T-helper 1 cell treated with Interleukin-12 subunit alpha and Interleukin-12 subunit beta and Interleukin-4 antibody, amounts not matched to agents 30 μg/mL and 1 μg/mL, for 36 hours (primary cell): ENCODE measurements at regions not wholly inside any gene's neighbourhood (a gene's known extent, or its start where the extent isn't known, plus 50 kb on each side); places are given as distances from the start of the nearest gene placed in this dataset.

ENCODE experiments used
- H3K27ac Mint-ChIP-seq: one replicate; pipeline ENCODE4 v1.8.0; 2021; ENCODE audit warnings: mild to moderate bottlenecking, mixed read lengths
- H3K27me3 Mint-ChIP-seq: one replicate; pipeline ENCODE4 v1.8.0; 2021; ENCODE audit warnings: low read depth, mixed read lengths
- H3K36me3 Mint-ChIP-seq: one replicate; pipeline ENCODE4 v1.8.0; 2021; ENCODE audit warnings: low read depth, mixed read lengths
- H3K4me1 Mint-ChIP-seq: one replicate; pipeline ENCODE4 v1.8.0; 2021; ENCODE audit warnings: low read depth, mixed read lengths
- H3K4me3 Mint-ChIP-seq: one replicate; pipeline ENCODE4 v1.8.0; 2021; ENCODE audit warnings: mild to moderate bottlenecking, moderate library complexity, mixed read lengths
- H3K9me3 Mint-ChIP-seq: one replicate; pipeline ENCODE4 v1.8.0; 2021; ENCODE audit warnings: mixed read lengths

DNA sequence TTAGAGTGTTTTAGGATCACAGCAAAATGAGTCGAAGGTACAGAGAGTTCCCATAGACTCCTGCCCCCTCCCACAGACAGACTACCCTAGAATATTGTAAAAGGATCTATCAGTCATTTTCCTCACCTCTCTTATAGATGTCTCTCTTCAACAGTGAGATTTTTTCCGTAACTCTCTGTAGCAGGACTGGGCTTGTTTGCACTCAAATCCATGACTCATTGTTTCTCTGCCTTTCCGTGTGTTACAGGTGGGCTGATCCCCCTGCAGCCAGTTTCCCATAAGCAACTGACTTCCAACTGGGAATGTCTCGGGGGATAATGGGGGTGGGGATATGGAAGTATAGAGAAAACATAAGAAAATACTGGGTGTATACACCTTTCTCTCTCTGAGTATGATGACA, 921.0 kb downstream of the GATA3 start:
- Mint-ChIP-seq H3K27ac (no peak overlapping the region), H3K36me3 (no peaks in the 10 kb centered on the region), H3K4me1 (no peaks in the 10 kb centered on the region), H3K4me3 (no peak overlapping the region), H3K27me3 (no peaks in the 10 kb centered on the region), H3K9me3 (no peaks in the 10 kb centered on the region)

DNA sequence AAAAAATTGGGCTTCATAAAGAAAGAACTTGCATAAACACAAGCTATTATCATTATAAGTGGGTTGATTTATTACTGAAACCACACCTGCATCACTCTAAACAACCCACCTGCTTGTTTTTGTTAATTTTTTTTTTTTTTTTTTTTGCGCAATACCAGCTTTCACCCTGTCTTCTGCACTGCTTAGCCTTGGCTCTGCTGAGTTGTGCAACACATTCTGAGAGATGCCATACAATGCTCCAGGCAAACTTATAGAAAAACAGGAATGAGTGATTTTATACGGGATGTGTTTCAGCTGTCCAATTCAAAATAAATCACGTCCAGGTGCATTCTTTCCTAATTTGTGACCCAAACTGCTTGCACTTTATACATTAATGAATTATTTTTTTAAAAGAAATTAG, 923.6 kb downstream of the GATA3 start:
- Mint-ChIP-seq H3K27me3 (no peaks in the 10 kb centered on the region), H3K27ac (no peak overlapping the region), H3K36me3 (no peaks in the 10 kb centered on the region), H3K4me1 (no peaks in the 10 kb centered on the region), H3K4me3 (no peak overlapping the region), H3K9me3 (no peaks in the 10 kb centered on the region)

DNA sequence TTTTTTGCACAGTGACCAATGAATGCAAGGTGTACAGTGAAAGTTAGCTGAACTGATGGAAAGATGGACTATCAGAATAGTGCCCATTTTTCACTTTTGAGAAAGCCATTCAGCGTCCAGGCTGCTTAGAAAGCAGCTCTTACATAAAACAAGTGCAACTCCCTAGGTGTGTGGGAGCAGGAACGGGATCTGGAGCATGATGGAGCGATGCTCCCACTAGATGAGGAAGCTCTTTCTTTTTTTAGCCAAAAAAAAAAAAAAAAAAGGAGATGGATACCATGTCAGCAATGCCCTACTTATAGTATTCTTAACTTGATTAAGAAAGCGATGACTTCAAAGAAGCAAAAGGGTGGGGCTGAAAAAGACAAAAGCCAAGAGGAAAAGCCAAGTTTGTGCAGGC, 925.5 kb downstream of the GATA3 start:
- Mint-ChIP-seq H3K27ac (no peak overlapping the region), H3K4me1 (no peaks in the 10 kb centered on the region), H3K9me3 (no peaks in the 10 kb centered on the region), H3K4me3 (no peak overlapping the region), H3K27me3 (no peaks in the 10 kb centered on the region), H3K36me3 (no peaks in the 10 kb centered on the region)

DNA sequence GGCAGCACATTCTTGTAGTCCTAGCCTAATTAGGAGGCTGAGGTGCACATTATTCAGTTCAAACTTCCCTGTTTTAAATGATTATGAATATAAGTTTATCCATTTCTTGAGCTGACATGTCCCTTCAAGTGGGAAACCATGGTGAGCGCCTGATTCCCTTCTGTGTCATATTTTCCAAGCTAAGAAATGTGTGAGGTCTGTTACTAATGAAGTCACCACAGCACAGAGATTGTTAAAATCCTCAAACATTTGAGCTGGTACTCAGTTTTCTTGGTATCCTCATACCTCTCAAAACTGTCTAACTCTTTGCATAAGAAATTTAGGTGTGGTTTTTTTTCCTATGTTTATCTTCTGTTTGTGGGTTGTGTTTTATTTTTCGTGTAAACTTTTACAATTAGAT, 926.8 kb downstream of the GATA3 start:
- no peaks in the 10 kb centered on the region for H3K4me1 Mint-ChIP-seq
- no peaks in the 10 kb centered on the region for H3K9me3 Mint-ChIP-seq
- no peaks in the 10 kb centered on the region for H3K27me3 Mint-ChIP-seq
- H3K27ac Mint-ChIP-seq = no peak overlapping the region
- no peaks in the 10 kb centered on the region for H3K36me3 Mint-ChIP-seq
- no peak overlapping the region for H3K4me3 Mint-ChIP-seq

DNA sequence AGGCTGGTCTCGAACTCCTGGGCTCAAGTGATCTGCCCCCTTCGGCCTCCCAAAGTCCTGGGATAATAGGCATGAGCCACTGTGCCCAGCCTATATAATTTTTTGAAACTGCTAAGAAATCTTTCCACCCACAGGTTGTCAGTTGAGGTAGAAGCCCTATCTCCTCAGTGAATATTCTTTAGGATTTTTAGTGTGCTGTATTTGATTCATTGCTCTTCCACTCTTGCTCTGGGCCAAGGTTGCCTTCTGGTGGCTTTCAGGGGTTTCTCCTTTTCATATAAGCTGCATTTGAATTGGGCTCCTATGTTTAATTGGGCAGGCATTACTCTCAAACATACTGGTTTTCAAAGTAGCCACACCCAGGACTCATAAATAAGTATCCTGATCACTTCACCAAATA, 931.2 kb downstream of the GATA3 start:
- H3K4me1 Mint-ChIP-seq = no peaks in the 10 kb centered on the region
- no peak overlapping the region for H3K4me3 Mint-ChIP-seq
- H3K27me3 Mint-ChIP-seq = no peaks in the 10 kb centered on the region
- no peaks in the 10 kb centered on the region for H3K9me3 Mint-ChIP-seq
- H3K36me3 Mint-ChIP-seq = no peaks in the 10 kb centered on the region
- no peak overlapping the region for H3K27ac Mint-ChIP-seq

DNA sequence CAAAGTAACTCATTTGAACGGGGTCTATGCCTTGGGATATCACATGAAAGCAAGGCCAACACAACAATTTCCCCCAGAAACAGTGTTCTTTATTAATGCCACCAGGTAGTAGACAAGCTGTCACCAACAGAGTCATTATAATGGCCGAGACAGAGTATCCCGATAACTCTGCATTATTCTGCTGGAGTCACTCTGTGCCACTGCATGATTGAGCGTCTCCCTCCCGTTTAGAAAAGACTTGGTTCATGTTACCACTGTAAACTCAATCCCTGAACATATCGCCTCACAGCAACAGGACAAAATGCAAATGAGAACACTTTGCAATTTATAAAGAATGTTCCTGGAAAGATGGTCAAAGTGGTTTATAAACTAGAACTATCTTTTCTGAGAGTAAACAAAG, 932.5 kb downstream of the GATA3 start:
- H3K27me3 Mint-ChIP-seq = no peaks in the 10 kb centered on the region
- H3K27ac Mint-ChIP-seq = no peak overlapping the region
- H3K4me3 Mint-ChIP-seq = no peak overlapping the region
- H3K36me3 Mint-ChIP-seq = no peaks in the 10 kb centered on the region
- no peaks in the 10 kb centered on the region for H3K4me1 Mint-ChIP-seq
- H3K9me3 Mint-ChIP-seq = no peaks in the 10 kb centered on the region

DNA sequence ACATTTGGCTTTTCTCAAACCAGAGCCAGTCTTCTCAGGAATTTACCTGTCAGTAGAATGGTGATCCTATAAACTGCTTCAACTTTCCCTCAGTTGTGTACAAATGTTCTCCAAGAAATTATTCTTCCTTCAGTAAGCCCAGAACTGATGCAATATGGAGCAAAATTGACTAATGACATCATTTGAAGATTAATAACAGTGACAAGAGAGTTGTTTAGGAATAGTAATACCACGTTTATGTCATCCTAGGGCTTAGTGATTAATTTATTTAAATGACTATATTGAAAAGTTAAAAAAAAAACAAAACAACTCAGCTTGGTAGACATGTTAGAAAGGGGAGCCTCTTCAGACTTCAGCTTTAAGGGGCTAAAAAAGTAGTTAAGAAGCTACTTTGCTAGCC, 933.2 kb downstream of the GATA3 start:
- no peak overlapping the region for H3K27ac Mint-ChIP-seq
- no peaks in the 10 kb centered on the region for H3K36me3 Mint-ChIP-seq
- H3K4me1 Mint-ChIP-seq = no peaks in the 10 kb centered on the region
- no peaks in the 10 kb centered on the region for H3K27me3 Mint-ChIP-seq
- H3K4me3 Mint-ChIP-seq = no peak overlapping the region
- no peaks in the 10 kb centered on the region for H3K9me3 Mint-ChIP-seq

DNA sequence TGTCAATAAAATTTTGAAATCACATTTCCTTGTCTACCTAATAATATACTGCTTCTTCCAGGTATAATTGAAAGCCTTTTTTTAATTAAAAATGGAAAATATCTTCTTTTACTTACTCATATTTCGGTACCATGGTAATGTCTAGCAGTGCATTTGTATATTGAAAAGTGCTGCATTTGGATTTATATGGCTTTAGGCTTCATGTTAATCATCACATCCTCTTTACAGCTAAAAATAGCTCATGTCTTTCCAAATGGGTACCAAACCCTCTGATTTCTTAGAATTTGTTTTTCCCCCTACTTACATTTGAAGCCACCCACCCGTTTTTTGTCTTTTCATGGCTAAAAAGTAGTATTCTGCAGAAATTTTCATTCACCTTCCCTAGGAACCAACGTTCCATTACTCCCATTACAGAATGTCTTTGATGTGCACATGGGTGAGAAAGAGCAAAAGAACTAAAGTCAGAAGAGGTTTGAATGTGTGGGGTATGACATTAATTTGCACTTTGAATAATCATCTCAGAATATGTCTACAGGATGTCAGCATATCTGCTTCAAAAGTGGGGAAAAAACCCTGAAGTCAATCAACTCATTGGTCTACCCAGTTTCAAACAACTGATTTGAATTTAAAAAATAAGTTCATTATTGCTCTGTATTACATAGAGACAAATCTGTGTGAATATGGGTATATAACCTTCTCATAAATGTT, 935.9 kb downstream of the GATA3 start:
- Mint-ChIP-seq H3K4me3 (no peak overlapping the region), H3K36me3 (no peaks in the 10 kb centered on the region), H3K9me3 (no peaks in the 10 kb centered on the region), H3K27ac (no peak overlapping the region), H3K4me1 (no peaks in the 10 kb centered on the region), H3K27me3 (no peaks in the 10 kb centered on the region)

DNA sequence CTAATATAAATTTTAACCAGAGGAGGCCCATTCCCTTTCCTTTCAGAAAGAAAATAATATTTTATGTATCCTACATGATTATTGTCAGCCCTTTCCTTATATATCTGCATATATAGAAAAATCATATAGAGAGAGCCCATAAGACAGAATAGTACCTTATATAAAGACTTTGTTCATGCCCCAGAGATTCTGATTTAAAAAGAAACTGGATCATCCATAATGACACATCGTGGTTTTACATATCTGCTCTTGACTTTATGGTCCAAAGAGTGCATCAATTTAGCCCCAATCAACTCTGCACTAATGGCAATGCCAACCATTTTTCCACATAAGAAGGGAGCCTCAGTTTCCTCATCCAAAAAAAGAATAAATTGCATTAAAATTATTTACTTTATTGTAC, 937.5 kb downstream of the GATA3 start:
- H3K4me3 Mint-ChIP-seq = no peak overlapping the region
- H3K36me3 Mint-ChIP-seq = no peaks in the 10 kb centered on the region
- H3K4me1 Mint-ChIP-seq = no peaks in the 10 kb centered on the region
- H3K27ac Mint-ChIP-seq = no peak overlapping the region
- H3K9me3 Mint-ChIP-seq = no peaks in the 10 kb centered on the region
- H3K27me3 Mint-ChIP-seq = no peaks in the 10 kb centered on the region

DNA sequence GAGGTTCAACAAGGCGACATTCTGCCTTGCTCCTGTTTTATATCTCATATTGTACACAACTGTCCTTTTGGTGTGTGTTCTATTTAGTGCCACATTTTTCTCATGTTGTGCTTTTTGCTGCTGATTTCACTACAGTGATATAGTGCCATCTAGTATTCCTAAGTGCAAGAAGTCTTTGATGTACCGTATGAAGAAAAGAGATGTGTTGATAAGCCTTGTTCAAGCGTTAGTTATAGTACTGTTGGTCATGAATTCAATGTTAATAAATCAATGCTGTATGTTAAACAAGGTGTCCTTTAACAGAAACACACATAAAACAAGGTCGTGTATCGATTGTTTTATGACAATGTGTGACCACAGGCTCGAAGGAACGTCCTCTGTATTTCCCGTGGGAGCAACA, 939.4 kb downstream of the GATA3 start:
- no peaks in the 10 kb centered on the region for H3K4me1 Mint-ChIP-seq
- H3K27me3 Mint-ChIP-seq = no peaks in the 10 kb centered on the region
- H3K9me3 Mint-ChIP-seq = no peaks in the 10 kb centered on the region
- H3K36me3 Mint-ChIP-seq = no peaks in the 10 kb centered on the region
- H3K27ac Mint-ChIP-seq = no peak overlapping the region
- no peak overlapping the region for H3K4me3 Mint-ChIP-seq

DNA sequence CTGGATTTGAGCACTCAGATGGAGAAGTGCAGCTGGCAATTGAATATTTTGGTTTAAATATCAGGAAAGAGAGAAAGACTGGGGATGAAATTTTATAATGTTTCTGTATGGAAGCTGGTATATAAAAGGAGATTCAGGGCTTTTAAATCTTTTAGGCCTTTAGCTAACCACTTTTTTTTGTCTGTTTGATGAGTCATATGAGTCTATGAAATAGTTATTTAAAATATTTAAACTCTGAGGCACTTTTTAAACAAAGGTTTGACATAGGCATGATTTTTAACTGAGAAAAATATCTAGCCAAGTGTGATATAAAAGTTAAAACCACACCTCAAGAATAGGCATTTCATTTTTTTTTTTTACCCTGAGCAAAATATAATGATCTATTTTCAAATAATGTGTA, 944.3 kb downstream of the GATA3 start:
- H3K4me1 Mint-ChIP-seq = no peaks in the 10 kb centered on the region
- H3K36me3 Mint-ChIP-seq = no peaks in the 10 kb centered on the region
- no peaks in the 10 kb centered on the region for H3K9me3 Mint-ChIP-seq
- H3K27me3 Mint-ChIP-seq = no peaks in the 10 kb centered on the region
- no peak overlapping the region for H3K27ac Mint-ChIP-seq
- no peak overlapping the region for H3K4me3 Mint-ChIP-seq

DNA sequence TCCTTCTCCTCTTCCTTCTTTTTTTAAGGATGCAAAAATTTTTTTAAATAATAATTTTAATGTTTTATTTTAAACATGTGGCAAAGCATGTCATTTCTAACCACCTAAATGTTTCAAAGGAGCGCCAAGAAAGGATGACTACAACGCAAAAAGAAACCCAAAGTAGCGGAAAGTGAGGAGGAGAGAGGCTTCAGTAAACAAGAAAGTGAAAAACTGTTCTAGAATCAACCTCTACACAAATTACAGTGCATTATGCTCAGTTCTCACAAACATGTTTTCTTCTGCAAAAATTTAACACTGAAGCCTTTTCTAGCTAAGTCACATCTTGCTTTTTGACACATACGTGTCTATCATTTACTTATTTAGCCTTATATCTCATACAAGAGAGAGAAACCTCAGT, 948.6 kb downstream of the GATA3 start:
- Mint-ChIP-seq H3K36me3 (no peaks in the 10 kb centered on the region), H3K4me3 (no peak overlapping the region), H3K4me1 (no peaks in the 10 kb centered on the region), H3K27me3 (peaks cover 3% of the 10 kb centered on the region), H3K9me3 (no peaks in the 10 kb centered on the region), H3K27ac (no peak overlapping the region)

DNA sequence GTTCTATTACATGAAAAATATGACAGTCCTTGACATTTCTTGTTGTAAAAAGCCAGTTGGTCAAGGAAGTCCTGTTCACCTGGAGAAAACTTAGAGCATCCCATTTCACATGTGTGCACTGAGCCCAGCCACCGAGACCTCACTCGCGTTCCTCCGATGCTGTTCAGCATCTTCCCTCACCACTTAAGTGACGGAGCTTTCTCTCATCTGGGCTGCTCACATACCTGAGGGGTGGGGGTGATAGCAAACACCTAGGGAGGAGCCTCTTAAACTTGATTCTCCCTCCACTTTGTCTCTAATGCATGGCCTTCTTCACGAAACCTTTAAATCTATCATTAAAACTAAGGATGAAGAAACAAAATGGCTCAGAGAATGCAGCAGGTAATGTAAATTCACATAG, 950.2 kb downstream of the GATA3 start:
- no peak overlapping the region for H3K4me3 Mint-ChIP-seq
- no peaks in the 10 kb centered on the region for H3K9me3 Mint-ChIP-seq
- no peaks in the 10 kb centered on the region for H3K36me3 Mint-ChIP-seq
- H3K27ac Mint-ChIP-seq = no peak overlapping the region
- H3K4me1 Mint-ChIP-seq = no peaks in the 10 kb centered on the region
- H3K27me3 Mint-ChIP-seq = peaks cover 3% of the 10 kb centered on the region

DNA sequence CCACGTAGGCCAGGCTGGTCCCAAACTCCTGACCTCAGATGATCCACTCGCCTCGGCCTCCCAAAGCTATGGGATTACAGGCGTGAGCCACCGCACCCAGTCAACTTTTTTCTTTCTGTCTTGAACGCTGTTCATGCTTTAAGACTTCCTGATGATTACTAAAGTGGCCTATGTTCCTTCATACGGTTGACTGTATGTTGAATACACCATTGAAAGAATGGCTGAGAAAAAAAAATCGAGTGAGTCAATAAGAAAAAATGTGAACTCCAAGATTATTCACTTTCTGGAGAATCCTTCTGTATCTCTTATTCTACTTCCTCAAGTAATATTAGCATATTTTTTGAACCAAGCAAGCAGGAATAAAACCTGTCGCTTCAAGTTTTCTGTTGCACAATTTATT, 955.0 kb downstream of the GATA3 start:
- Mint-ChIP-seq H3K27me3 (peaks cover 3% of the 10 kb centered on the region), H3K4me3 (no peak overlapping the region), H3K9me3 (no peaks in the 10 kb centered on the region), H3K4me1 (peaks cover 3% of the 10 kb centered on the region), H3K36me3 (no peaks in the 10 kb centered on the region), H3K27ac (no peak overlapping the region)

DNA sequence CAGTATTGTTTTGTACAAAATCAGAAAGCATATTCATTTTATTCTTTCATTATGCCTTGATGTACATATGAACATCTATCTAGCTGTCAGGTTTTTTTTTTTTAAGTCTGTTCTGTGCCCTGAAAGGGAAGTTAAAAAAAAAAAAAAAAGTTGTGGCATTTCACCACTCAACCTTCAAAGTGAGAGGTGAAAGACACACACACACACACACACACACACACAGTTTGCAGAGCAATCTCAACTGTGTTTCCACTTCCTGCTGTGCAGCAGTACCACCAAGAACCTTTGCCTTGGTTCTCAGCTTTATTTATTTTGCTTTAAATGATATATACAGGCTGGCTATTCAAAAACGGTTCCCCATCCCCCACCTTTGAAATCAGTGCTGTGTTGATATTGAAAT, 955.6 kb downstream of the GATA3 start:
- H3K27ac Mint-ChIP-seq = no peak overlapping the region
- H3K36me3 Mint-ChIP-seq = no peaks in the 10 kb centered on the region
- no peaks in the 10 kb centered on the region for H3K9me3 Mint-ChIP-seq
- H3K4me1 Mint-ChIP-seq = peaks cover 3% of the 10 kb centered on the region
- H3K4me3 Mint-ChIP-seq = no peak overlapping the region
- H3K27me3 Mint-ChIP-seq = peaks cover 3% of the 10 kb centered on the region
